ENCODE measurements at regions not wholly inside any gene's neighbourhood (a gene's known extent, or its start where the extent isn't known, plus 50 kb on each side); places are given as distances from the start of the nearest gene placed in this dataset.

DNA sequence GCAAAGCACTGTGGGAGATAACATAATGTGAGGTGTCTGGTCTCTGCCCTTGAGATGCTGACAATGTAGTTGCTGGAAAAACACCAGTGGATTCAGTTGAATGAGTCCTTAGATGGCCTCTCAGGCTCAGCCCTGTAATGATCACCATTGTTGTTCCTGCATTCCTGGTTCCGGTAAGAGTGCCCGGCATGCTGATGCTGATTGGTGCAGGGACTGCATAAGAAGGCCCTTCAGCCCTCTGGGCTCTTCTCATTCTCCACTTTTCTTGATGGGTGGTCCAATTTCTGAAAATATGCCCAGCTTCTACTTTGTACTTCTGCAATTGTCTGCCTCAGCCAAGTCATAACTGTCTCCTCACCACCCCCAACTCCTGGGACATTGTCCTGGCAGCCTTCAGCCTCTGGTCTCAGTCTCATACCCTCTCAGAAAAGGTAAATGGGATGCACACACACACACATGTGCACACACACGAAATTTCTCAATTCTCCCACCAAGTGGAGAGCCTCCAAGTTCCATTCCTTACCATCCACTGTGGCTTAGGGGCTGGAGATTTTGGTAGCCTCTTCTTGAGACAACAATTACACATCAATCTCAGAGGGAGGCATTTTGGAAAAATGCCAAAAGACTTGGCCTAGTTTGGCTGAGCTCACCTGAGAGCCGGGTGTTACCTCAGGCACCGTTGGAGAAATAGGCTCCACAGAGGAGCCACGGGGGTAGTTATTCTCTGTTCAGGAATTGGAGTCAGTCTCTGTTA, 314.9 kb downstream of the RPS24 start:
- H3K27me3 ChIP-seq (ENCODE audit: insufficient read depth, low read length), result no peaks in the 10 kb centered on the region
- H2AFZ ChIP-seq (ENCODE audit: low read length), result no peak overlapping the region
- TF ChIP-seq EZH2 (IDR thresholded peaks at IDR 0.05; ENCODE audit: borderline replicate concordance, low read length), result no peak
- no peak for TF ChIP-seq CTCF (IDR thresholded peaks at IDR 0.05; ENCODE audit: low read length)

DNA sequence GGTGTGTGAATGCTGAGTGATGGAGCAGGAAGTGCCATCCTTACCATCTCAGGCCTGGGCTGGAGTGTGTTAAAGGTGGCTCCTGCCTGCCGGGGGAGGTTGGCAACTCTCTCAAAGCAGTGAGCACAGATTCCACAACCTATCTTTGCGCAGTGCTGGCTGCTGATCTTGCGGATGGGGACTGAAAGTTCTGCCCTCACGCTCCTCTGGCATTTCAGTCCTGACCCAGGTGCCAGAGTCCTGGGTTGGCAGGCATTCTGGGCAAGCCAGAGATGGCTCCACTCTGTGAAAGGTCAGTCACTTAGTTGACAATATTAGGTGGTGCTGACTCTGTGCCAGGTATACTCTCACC, 315.5 kb downstream of the RPS24 start:
- Histone ChIP-seq H3K9ac (ENCODE audit: low read length) (no peak overlapping the region), H3K9me2 (ENCODE audit: low read depth, low read length) (no peaks in the 10 kb centered on the region), H3K4me1 (ENCODE audit: insufficient read depth, low read length, severe bottlenecking) (no peaks in the 10 kb centered on the region), H3K4me3 (ENCODE audit: low read depth, low read length, poor library complexity, severe bottlenecking) (no peak overlapping the region), H3K36me3 (ENCODE audit: insufficient read depth, low read length) (no peaks in the 10 kb centered on the region), H3K4me2 (ENCODE audit: low read length) (no peak overlapping the region), H3F3A (ENCODE audit: insufficient read depth, low read length) (no peaks in the 10 kb centered on the region), H3K27ac (ENCODE audit: low read depth, low read length, poor library complexity, severe bottlenecking) (no peak overlapping the region), H3K27me3 (ENCODE audit: insufficient read depth, low read length) (peaks cover 2% of the 10 kb centered on the region; the same call in 1 of the 2 replicates), H3K79me2 (ENCODE audit: insufficient read depth, low read length) (no peaks in the 10 kb centered on the region), H2AFZ (ENCODE audit: low read length) (no peak overlapping the region), H3K9me3 (ENCODE audit: low read length) (no peaks in the 10 kb centered on the region), H4K20me1 (ENCODE audit: insufficient read depth, low read length) (no peaks in the 10 kb centered on the region)
- TF ChIP-seq CTCF (IDR thresholded peaks at IDR 0.05; ENCODE audit: low read length), result no peak
- no peak for TF ChIP-seq EZH2 (IDR thresholded peaks at IDR 0.05; ENCODE audit: borderline replicate concordance, low read length)

More for the DNA sequence above, 314.9 kb downstream of the RPS24 start:
- H3K4me3 ChIP-seq (ENCODE audit: low read depth, low read length, poor library complexity, severe bottlenecking), result no peak overlapping the region
- no peak overlapping the region for H3K27ac ChIP-seq (ENCODE audit: low read depth, low read length, poor library complexity, severe bottlenecking)
- no peaks in the 10 kb centered on the region for H3K36me3 ChIP-seq (ENCODE audit: insufficient read depth, low read length)
- no peaks in the 10 kb centered on the region for H3F3A ChIP-seq (ENCODE audit: insufficient read depth, low read length)
- no peak overlapping the region for H3K4me2 ChIP-seq (ENCODE audit: low read length)
- no peaks in the 10 kb centered on the region for H3K9me2 ChIP-seq (ENCODE audit: low read depth, low read length)
- no peaks in the 10 kb centered on the region for H4K20me1 ChIP-seq (ENCODE audit: insufficient read depth, low read length)
- H3K9ac ChIP-seq (ENCODE audit: low read length), result no peak overlapping the region
- H3K4me1 ChIP-seq (ENCODE audit: insufficient read depth, low read length, severe bottlenecking), result no peaks in the 10 kb centered on the region
- H3K79me2 ChIP-seq (ENCODE audit: insufficient read depth, low read length), result no peaks in the 10 kb centered on the region
- no peaks in the 10 kb centered on the region for H3K9me3 ChIP-seq (ENCODE audit: low read length)

- Histone ChIP-seq H3K27me3 (ENCODE audit: insufficient read depth, low read length) (peaks cover 4% of the 10 kb centered on the region; the same call in 1 of the 2 replicates), H3K4me3 (ENCODE audit: low read depth, low read length, poor library complexity, severe bottlenecking) (no peak overlapping the region), H4K20me1 (ENCODE audit: insufficient read depth, low read length) (no peaks in the 10 kb centered on the region), H2AFZ (ENCODE audit: low read length) (no peak overlapping the region), H3K79me2 (ENCODE audit: insufficient read depth, low read length) (no peaks in the 10 kb centered on the region), H3K27ac (ENCODE audit: low read depth, low read length, poor library complexity, severe bottlenecking) (no peak overlapping the region), H3K9me2 (ENCODE audit: low read depth, low read length) (no peaks in the 10 kb centered on the region), H3K36me3 (ENCODE audit: insufficient read depth, low read length) (no peaks in the 10 kb centered on the region), H3K4me1 (ENCODE audit: insufficient read depth, low read length, severe bottlenecking) (no peaks in the 10 kb centered on the region), H3K4me2 (ENCODE audit: low read length) (no peak overlapping the region), H3K9me3 (ENCODE audit: low read length) (no peaks in the 10 kb centered on the region), H3K9ac (ENCODE audit: low read length) (no peak overlapping the region), H3F3A (ENCODE audit: insufficient read depth, low read length) (no peaks in the 10 kb centered on the region)
- no peak for TF ChIP-seq EZH2 (IDR thresholded peaks at IDR 0.05; ENCODE audit: borderline replicate concordance, low read length)
- no peak for TF ChIP-seq CTCF (IDR thresholded peaks at IDR 0.05; ENCODE audit: low read length)
These were observed 316.4 kb downstream of the RPS24 start for GRCh38 chr10:78349911-78350663.
